NOMO-1 treated with DMSO at 0.1 percent for 48 hours (cell line): ENCODE measurements at regions not wholly inside any gene's neighbourhood (a gene's known extent, or its start where the extent isn't known, plus 50 kb on each side); places are given as distances from the start of the nearest gene placed in this dataset.
A peak's percentile ranks its signal among the peaks of the same experiment; 100 is the strongest.

Source experiments
- DNase-seq: peaks from one replicate; lab custom pipeline; 2025; ENCODE audit not compliant: unreplicated experiment; lab: John Stamatoyannopoulos, UW

- no peak for DNase-seq
Measured at GRCh38 chr3:182244222-182244971, 532.7 kb downstream of the SOX2 start.

- no peak for DNase-seq
Measured at GRCh38 chr3:182245059-182245458, 533.3 kb downstream of the SOX2 start.

- DNase-seq = peak; percentile 39
Measured at GRCh38 chr3:182246870-182247269, 535.1 kb downstream of the SOX2 start.

GRCh38 chr3:182248349-182248880, 536.7 kb downstream of the SOX2 start:
- no peak for DNase-seq

- no peak for DNase-seq
Measured at GRCh38 chr3:182252802-182253201, 540.5 kb upstream of the ATP11B start.

- no peak for DNase-seq
Measured at GRCh38 chr3:182255158-182255557, 538.1 kb upstream of the ATP11B start.

GRCh38 chr3:182257361-182257760, 535.9 kb upstream of the ATP11B start:
- DNase-seq = no peak

- no peak for DNase-seq
Measured at GRCh38 chr3:182258538-182259177, 534.6 kb upstream of the ATP11B start.

GRCh38 chr3:182259579-182259978, 533.7 kb upstream of the ATP11B start:
- no peak for DNase-seq

GRCh38 chr3:182261041-182261440, 532.3 kb upstream of the ATP11B start:
- no peak for DNase-seq

GRCh38 chr3:182268711-182269110, 524.6 kb upstream of the ATP11B start:
- no peak for DNase-seq

- DNase-seq = no peak
Measured at GRCh38 chr3:182276512-182276911, 516.8 kb upstream of the ATP11B start.

- no peak for DNase-seq
Measured at GRCh38 chr3:182284793-182285192, 508.5 kb upstream of the ATP11B start.

GRCh38 chr3:182292591-182292990, 500.7 kb upstream of the ATP11B start:
- no peak for DNase-seq

- no peak for DNase-seq
Measured at GRCh38 chr3:182294256-182294655, 499.0 kb upstream of the ATP11B start.

GRCh38 chr3:182294696-182295095, 498.6 kb upstream of the ATP11B start:
- DNase-seq = no peak

GRCh38 chr3:182300266-182300665, 493.0 kb upstream of the ATP11B start:
- DNase-seq = no peak

GRCh38 chr3:182303169-182303568, 490.1 kb upstream of the ATP11B start:
- DNase-seq = no peak

- no peak for DNase-seq
Measured at GRCh38 chr3:182305881-182306665, 487.2 kb upstream of the ATP11B start.

- DNase-seq = no peak
Measured at GRCh38 chr3:182308328-182308727, 485.0 kb upstream of the ATP11B start.

GRCh38 chr3:182309120-182309519, 484.2 kb upstream of the ATP11B start:
- DNase-seq = no peak

GRCh38 chr3:182315313-182315712, 478.0 kb upstream of the ATP11B start:
- no peak for DNase-seq
